Stimulated activated CD8-positive, alpha-beta memory T cell treated with anti-CD3 and anti-CD28 coated beads, Interleukin-4, amount 100 ng/mL, for 48 hours (primary cell): ENCODE measurements at regions not wholly inside any gene's neighbourhood (a gene's known extent, or its start where the extent isn't known, plus 50 kb on each side); places are given as distances from the start of the nearest gene placed in this dataset.

ENCODE experiments used
- DNase-seq: peaks from one replicate; pipeline ENCODE4 v3.0.0-alpha.2; 2020

GRCh38 chr3:164230385-164231094 is 847.8 kb downstream of the SI start:
- no peak for DNase-seq

DNA sequence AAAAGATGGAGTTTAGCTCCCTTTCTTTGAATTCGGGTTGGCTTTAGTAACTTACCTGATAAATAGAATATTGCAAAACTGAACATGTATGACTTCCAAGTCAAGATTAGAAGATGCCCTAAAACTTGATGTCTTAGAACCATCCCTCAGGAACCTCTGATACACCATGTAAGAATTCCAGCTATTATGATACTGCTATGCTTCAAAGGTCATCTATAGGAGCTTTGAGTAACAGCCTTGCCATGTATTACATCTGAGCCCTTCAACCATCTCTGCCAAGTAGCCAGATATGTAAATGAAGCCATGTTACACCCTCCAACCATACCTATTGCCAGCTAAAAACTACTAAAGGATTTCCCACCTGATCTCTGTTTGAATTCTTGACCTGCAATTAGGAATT is 854.2 kb downstream of the SI start:
- no peak for DNase-seq

DNA sequence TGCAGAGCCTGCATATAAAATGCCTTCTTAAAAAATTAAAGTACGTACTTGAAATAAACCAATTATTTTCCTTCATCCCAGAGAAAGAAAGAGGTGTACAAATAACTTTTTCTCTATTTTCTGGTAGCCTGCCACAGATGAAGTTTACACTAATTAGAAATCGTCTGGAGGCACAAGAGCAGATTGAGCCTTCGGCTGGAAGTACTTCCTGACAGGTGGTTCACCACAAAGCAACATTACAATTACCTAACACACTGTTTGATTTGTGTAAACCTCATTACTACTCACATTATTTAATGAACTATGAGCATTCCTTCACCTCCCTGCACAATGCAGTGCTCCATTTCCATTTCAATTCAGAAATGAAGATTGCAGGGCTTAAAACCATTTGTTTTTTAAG is 856.1 kb downstream of the SI start:
- DNase-seq = no peak

- DNase-seq = no peak
Measured at GRCh38 chr3:164221297-164221696, 857.0 kb downstream of the SI start.

DNA sequence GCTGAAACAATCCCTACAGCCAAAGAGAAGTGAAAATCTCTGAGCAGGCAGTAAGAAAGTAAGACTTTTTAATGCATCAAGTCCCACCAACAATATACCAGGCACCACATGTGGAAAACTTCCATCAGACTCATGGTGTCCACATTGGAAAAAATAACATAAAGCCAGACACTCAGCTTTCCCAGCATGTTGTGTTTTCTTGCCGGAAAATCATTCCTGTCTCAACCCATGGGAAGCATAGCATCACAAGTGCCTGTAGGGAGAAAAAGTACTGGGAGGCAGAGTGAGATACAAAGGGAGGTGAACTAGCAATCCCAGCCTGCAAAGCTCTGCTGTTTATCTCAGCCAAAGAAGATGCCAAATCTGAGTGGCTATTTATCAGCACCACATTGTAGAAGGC is 868.9 kb downstream of the SI start:
- no peak for DNase-seq

DNA sequence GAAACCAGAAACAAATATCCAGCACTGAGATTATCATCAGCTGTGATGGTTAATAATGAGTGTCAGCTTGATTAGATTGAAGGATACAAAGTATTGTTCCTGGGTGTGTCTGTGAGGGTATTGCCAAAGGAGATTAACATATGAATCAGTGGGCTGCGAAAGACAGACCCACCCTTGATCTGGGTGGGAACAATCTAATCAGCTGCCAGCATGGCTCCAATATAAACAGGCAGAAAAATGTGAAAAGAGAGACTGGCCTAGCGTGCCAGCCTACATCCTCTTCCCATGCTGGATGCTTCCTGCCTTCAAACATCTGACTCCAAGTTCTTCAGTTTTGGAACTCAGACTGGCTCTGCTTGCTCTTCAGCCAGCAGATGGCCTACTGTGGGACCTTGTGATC is 869.5 kb downstream of the SI start:
- no peak for DNase-seq

DNA sequence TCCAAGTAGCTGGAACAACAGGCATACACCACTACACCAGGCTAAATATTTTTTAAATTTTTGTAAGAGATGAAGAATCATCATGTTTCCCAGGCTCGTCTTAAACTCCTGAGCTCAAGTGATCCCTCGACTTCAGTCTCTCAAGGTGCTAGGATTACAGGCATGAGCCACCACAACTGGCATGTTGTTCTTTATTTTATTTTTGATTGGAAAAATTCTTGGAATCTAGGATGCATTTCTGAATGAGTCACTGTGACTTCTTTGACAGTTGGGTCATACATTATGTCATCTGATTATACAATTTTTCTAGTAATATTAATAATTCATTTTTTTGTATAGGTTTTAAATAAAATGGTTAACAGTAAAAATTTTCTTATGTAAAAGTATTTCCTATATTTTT is 870.2 kb downstream of the SI start:
- no peak for DNase-seq

DNA sequence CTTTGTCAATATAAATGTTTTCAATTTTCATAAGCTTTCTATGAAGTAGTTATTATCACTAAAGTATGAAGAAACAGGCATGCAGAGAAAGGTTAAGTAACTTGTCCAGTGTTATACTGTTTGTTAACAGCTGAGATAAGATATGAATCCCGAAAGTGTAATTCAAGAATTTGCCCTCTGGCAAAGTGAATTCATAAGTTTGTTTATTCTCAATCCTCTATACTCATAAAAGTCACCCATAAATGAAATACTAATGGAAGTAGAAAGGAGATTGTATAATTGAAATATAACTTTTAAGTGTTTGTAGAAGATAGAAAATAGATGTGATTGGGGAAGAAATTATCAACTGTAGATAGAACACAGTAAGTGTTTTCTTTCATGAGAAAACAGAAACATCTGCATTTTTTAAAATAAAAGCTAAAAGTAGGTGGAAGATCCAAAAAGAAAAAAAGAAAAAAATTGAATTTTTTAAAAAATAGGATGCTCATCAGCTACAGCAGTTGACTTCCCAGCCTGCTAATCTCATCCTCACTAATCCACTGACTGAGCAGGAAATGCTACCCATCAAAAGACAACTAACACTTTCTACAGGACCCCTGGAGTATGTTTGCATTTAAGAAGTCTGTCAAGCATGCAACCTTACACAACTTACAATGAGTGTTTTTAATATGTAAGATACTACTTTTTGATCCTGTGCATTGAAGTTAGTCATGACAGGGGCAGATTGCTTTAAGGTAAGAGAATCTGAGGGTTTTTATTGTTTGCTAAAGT is 878.1 kb downstream of the SI start:
- DNase-seq = no peak

DNA sequence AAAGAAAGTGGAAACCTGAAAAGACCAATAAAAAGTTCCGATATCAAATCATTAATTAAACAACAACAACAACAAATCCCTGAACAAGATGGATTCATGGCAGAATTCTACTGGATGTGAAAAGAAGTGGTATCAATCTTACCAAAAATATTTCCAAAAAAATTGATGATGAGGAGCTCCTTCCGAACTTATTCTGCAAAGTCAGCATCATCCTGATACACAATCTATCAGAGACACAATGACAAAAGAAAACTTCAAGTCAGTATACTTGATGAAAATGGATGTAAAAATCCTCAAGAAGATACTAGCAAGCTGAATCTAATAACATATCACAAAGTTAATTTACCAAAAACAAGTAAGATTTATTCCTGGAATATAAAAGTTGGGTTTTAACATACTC is 881.8 kb downstream of the SI start:
- DNase-seq = no peak

DNA sequence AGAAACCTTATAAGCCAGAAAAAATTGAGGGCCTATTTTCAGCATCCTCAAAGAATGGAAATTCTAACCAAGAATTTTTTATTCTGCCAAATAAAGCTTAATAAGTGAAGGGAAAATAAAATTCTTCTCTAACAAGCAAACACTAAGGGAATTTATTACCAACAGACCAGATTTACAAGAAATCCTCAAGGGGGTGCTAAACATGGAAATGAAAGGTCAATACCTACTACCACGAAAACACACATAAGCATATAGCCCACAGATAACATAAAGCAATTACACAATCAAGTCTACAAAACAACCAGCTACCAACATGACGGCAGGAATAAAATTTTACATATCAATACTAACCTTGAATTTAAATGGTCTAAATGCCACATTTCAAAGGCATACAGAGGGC is 883.5 kb downstream of the SI start:
- DNase-seq = no peak

DNA sequence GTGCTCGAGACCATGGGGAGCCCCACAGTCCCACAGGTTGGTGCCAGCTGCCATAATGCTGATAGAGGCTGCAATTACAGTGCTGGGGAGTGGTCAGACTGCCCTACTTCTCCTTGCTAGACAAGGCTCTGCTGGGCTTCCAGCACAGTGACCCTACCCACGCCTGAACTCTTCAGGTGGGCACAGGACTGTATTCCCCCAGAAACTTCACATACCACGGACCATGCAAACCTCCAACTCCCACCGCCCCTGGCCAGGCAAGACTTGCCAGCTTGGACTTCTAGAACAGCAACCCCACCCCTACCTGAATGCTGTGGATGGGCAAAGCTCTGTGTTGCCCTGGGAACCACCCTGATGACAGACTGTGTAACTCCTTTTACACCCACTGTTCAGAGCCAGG is 885.3 kb downstream of the SI start:
- DNase-seq = no peak

- no peak for DNase-seq
Measured at GRCh38 chr3:164190566-164190965, 887.7 kb downstream of the SI start.

DNA sequence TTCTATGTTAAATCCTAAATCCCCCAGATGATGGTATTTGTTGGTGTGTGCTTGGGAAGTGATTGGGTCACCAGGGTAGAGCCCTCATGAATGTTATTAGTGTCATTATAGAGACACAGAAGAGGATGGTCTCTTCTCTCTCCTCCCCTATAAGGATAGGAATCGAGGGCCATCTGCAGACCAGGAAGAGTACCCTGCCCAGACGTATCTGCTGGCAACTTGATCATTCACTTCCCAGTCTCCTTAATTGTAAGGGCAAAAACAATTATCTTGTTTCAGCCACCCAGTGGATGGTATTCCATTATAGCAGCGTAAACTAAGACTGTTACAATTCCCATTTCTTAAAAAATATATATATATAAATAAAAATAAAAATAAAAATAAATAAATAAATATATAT is 892.2 kb downstream of the SI start:
- DNase-seq = no peak

- DNase-seq = no peak
Measured at GRCh38 chr3:164179110-164179774, 899.1 kb downstream of the SI start.

DNA sequence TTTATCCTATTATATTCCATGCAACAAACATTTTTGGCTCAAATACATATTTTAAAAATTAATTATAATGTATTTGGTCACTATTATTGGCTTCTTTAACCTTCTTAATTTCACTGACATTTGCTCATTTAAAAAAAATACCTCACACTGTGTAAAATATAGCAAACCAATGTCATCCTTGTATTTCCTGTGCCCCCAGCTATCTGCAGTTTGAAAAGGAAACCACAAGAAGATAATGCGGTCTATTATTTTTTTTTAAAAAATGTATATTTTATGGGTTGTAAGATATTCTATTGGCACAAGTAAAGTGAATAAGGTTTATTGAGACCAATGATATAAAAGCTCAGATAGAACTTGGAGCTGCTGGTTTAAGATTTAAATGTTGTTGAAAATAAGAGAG is 904.2 kb downstream of the SI start:
- DNase-seq = no peak

DNA sequence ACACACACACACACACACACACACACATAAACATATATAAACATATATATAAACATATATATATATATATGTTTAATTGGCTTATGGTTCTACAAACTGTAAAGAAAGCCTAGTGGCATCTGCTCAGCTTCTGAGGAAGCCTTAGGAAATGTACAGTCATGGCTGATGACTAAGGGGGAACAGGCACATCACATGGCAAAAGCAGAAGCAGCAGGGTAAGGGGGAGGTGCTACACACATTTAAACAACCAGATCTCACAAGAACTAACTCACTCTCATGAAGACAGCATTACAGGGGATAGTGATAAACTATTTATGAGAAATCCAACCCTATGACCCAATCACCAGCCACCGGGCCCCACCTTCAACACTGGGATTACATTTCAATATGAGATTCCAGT is 922.9 kb downstream of the SI start:
- DNase-seq = no peak

DNA sequence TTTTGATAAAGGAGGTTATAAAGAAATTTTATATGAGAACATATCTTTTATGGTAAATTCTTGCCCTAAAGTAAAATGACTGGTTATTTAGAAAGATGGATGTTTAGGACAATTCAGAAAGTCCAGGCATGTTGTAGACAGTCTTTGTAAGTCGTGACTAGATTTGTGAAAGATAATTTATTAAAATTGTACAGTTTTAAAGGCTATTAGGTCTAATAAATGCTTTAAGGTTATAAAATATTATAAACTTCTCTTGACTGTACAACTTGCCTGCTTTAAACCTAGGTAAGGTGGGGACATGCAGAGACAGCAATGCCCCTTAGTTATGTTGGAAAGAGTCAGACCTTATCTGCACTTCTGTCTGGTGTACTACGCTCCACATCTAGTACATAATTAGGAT is 933.5 kb downstream of the SI start:
- DNase-seq = no peak

GRCh38 chr3:164132878-164133277 is 945.4 kb downstream of the SI start:
- no peak for DNase-seq

- no peak for DNase-seq
Measured at GRCh38 chr3:164113371-164114332, 964.6 kb downstream of the SI start.

GRCh38 chr3:164096352-164096751 is 981.9 kb downstream of the SI start:
- DNase-seq = no peak

DNA sequence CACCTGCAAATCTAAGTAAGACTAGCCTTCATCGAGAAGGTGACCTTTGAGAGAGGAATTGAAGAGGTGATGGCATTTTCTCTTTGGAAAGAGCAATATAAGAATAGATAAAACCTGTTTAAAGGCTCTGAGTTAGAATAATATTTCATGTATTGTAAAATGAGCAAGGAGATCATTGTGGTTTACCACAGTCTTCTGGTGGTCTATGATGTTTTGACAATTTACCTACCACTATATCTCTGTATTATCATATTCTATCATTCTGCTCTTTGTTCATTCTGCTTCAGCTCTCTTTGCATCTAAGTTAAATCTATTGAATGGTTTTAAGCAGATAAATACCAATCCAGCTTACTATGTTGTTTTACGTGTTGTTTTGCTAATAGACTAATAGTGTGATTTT is 982.3 kb downstream of the SI start:
- no peak for DNase-seq

GRCh38 chr3:164095279-164095678 is 983.0 kb downstream of the SI start:
- DNase-seq = no peak

- DNase-seq = no peak
Measured at GRCh38 chr3:164094546-164094945, 983.8 kb downstream of the SI start.
